Body of pancreas (tissue), 4 donors: ENCODE measurements at regions not wholly inside any gene's neighbourhood (a gene's known extent, or its start where the extent isn't known, plus 50 kb on each side); places are given as distances from the start of the nearest gene placed in this dataset.

ENCODE experiments used
- POLR2A ChIP-seq, 3 donors: fragments of 450-650 bp; IDR thresholded peaks; one replicate each; pipeline ENCODE4 v1.6.1; 2016; ENCODE audit warnings: antibody characterized with exemption in 3 of 3, mild to moderate bottlenecking in 2 of 3
- TF ChIP-seq, protein P1 (sequence below), 7 experiments: fragments of 450-650 bp in 4 of 7; fragments of 200-600 bp in 3 of 7; sonication (generic) in 3 of 7; IDR thresholded peaks; one replicate each; pipeline ENCODE4 v1.5.1; 2016 to 2019; ENCODE audit warnings: antibody characterized with exemption in 7 of 7

DNA sequence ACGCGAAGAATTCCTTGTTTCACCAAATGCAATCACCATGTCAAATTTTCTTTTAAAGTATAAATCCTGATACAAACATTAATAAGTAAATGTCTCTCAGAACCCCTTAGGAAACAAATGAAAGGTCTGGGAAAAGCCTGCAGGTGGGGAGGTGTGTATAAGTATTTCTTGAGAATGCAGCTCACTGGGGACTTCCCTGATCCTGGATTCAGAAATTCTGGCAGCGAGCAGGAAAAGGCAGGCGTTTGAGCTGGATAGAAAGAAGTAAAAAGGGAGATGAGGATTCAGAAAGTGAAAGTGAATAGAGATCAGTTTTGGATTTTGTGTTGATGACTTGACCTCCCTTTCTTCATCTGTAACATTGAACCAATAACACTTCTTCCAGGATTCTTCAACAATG lies 68.3 kb upstream of the CTSC start:
- TF ChIP-seq, protein P1, sequence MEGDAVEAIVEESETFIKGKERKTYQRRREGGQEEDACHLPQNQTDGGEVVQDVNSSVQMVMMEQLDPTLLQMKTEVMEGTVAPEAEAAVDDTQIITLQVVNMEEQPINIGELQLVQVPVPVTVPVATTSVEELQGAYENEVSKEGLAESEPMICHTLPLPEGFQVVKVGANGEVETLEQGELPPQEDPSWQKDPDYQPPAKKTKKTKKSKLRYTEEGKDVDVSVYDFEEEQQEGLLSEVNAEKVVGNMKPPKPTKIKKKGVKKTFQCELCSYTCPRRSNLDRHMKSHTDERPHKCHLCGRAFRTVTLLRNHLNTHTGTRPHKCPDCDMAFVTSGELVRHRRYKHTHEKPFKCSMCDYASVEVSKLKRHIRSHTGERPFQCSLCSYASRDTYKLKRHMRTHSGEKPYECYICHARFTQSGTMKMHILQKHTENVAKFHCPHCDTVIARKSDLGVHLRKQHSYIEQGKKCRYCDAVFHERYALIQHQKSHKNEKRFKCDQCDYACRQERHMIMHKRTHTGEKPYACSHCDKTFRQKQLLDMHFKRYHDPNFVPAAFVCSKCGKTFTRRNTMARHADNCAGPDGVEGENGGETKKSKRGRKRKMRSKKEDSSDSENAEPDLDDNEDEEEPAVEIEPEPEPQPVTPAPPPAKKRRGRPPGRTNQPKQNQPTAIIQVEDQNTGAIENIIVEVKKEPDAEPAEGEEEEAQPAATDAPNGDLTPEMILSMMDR (IDR thresholded peaks at IDR 0.05), result no peak
- TF ChIP-seq POLR2A (IDR thresholded peaks at IDR 0.05), result no peak
